Esophagus squamous epithelium (tissue), 4 donors: ENCODE measurements at regions not wholly inside any gene's neighbourhood (a gene's known extent, or its start where the extent isn't known, plus 50 kb on each side); places are given as distances from the start of the nearest gene placed in this dataset.

Experiments
- POLR2A ChIP-seq, 4 donors: fragments of 450-650 bp; IDR thresholded peaks; one replicate each; pipeline ENCODE4 v1.6.1; 2017; ENCODE audit warnings: antibody characterized with exemption in 4 of 4, mild to moderate bottlenecking in 4 of 4, moderate library complexity in 3 of 4
- TF ChIP-seq, protein P1 (sequence below), 6 experiments: fragments of 450-650 bp in 4 of 6; fragments of 200-600 bp in 2 of 6; sonication (generic) in 2 of 6; IDR thresholded peaks; one replicate each; pipeline ENCODE4 v1.5.1; 2016 to 2019; ENCODE audit warnings: antibody characterized with exemption in 6 of 6, mild to moderate bottlenecking in 4 of 6, moderate library complexity in 4 of 6

DNA sequence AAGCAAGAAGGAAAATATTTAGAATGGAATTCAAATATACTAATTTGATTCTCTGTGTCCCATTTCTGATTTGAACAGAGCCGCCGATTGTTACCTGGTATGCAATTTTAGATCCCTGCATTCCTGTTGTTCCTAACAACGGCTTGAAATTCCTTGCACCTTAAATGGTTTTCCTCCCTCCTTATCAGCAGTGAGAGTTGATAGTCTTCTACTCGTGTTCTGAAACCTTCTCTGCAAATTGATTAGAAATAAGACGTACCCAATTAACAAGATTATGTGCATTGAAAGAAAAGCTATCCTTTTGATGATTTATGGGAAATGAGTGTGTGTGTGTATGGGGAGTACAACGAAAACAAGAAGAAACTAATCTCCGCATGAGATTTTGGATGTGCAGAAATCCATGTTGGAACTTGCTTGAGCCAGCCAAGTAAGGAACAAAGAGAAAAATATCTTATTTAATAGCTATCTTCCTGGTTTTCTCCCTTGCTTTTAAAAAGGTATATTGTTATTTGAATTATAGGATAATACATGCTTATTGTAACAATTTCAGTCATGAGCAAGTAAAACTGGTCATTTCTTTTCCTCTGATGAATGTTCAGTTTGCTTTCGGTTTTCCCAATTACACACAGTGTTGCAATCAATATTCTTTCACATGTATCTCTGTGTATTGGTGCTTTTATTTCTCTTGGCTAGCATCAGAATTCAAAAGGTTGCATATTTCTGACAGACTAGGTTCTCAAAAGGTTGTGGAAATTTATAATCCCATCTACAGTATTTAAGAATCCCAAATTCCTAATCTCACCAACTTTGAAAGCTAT is 211.1 kb upstream of the ACTBL2 start:
- TF ChIP-seq, protein P1, sequence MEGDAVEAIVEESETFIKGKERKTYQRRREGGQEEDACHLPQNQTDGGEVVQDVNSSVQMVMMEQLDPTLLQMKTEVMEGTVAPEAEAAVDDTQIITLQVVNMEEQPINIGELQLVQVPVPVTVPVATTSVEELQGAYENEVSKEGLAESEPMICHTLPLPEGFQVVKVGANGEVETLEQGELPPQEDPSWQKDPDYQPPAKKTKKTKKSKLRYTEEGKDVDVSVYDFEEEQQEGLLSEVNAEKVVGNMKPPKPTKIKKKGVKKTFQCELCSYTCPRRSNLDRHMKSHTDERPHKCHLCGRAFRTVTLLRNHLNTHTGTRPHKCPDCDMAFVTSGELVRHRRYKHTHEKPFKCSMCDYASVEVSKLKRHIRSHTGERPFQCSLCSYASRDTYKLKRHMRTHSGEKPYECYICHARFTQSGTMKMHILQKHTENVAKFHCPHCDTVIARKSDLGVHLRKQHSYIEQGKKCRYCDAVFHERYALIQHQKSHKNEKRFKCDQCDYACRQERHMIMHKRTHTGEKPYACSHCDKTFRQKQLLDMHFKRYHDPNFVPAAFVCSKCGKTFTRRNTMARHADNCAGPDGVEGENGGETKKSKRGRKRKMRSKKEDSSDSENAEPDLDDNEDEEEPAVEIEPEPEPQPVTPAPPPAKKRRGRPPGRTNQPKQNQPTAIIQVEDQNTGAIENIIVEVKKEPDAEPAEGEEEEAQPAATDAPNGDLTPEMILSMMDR (IDR thresholded peaks at IDR 0.05), result no peak
- no peak for TF ChIP-seq POLR2A (IDR thresholded peaks at IDR 0.05)
